Stimulated activated CD4-positive, alpha-beta T cell treated with anti-CD3 and anti-CD28 coated beads, Interleukin-2, amount 100 ng/mL, for 48 hours (primary cell): ENCODE measurements at regions not wholly inside any gene's neighbourhood (a gene's known extent, or its start where the extent isn't known, plus 50 kb on each side); places are given as distances from the start of the nearest gene placed in this dataset.

Experiments
- DNase-seq, 2 donors: peaks; one replicate each; pipeline ENCODE4 v3.0.0-alpha.2; 2020

GRCh38 chr3:178259703-178260102 lies 276.5 kb upstream of the KCNMB2 start:
- no peak for DNase-seq

GRCh38 chr3:178260887-178261565 lies 275.2 kb upstream of the KCNMB2 start:
- no peak for DNase-seq

DNA sequence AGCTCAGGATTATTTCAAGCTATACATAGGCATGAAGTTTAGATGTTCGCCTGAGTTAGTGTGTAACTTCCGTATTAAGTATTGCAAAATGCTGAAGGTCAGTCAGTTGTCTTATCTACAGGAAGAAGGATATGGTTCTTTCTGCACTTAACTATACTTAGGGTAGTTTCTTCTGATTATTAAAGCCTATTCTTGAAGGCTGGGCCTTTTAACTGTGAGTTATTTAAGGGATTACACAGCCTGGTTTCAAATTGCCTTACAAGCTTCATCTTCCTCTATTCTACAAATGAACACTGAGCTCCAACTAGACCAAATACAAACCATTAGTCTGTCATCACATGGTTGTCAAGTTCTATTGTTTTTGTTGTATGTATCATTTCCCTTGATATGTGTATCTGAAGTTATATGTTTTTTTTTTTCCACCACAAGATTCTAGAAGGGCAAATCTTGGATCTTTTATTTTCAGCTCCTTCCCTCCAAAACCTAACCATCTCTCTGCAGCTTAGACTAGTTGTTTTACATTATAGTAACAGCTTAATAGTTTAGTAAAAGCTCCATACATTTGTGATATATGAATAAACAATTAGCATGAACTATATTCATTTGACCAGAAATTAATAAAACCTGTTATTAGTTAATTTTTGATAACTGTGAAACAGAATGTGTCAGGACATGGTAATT lies 272.9 kb upstream of the KCNMB2 start:
- no peak for DNase-seq

- no peak for DNase-seq
Observed at GRCh38 chr3:178267158-178267844, 268.9 kb upstream of the KCNMB2 start.

DNA sequence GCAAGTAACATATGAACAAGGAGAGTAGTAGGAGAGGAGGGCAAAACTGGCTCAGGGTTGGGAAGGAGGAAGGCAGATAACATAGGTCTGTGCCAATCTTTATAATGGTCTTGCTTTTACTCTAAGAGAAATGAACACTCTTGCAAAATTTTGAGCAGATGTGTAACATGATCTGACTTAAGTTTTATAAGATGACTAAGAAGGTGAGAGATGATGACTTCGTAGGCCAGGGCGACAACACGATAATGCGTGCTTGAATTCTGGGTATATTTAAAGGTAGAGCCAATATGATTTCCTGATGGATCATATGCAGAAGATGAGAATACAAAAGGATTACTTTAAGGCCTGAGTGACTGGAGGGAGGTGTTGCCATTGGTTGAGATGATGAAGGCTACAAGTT lies 265.4 kb upstream of the KCNMB2 start:
- DNase-seq = no peak

- DNase-seq = no peak
Observed at GRCh38 chr3:178271740-178272387, 264.4 kb upstream of the KCNMB2 start.

GRCh38 chr3:178272841-178273240 lies 263.4 kb upstream of the KCNMB2 start:
- DNase-seq = no peak

DNA sequence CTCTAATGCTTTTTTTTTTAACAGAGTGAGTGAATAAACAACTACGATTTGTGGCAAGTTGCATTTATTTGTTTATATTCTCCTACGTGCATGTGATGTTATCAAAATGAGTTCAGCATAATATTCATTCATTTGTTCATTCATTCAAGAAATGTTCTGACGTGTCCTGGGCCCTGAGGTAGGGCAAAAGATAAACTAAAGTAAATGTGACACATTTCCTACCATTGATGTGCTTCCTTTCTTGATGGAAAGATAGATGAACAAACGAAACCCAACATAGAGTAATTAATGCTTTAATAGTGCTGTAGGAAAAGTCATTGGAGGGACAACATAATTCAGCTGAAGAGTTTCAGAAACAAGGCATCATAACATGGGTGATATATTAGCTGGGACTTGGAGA lies 261.5 kb upstream of the KCNMB2 start:
- DNase-seq = no peak

- no peak for DNase-seq
Observed at GRCh38 chr3:178275311-178275710, 260.9 kb upstream of the KCNMB2 start.

DNA sequence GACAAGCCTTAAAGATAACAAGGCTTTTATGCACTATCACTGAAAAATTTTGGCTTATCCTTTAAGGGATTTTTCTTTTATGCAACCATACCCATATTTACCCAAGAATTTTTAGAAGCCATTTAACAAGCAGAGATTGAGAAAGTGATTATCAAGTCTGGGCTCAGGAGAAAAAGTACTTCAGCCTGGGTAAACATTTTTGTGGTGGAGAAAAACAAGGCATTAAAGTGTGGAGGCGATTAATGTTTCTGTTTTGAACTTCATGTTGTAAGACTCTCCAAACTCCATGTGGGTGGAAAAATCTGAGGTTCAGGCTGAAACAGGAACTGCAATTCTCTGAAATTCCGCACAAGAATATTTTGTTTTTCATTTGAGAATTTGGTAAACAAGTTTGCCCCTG lies 260.4 kb upstream of the KCNMB2 start:
- no peak for DNase-seq

DNA sequence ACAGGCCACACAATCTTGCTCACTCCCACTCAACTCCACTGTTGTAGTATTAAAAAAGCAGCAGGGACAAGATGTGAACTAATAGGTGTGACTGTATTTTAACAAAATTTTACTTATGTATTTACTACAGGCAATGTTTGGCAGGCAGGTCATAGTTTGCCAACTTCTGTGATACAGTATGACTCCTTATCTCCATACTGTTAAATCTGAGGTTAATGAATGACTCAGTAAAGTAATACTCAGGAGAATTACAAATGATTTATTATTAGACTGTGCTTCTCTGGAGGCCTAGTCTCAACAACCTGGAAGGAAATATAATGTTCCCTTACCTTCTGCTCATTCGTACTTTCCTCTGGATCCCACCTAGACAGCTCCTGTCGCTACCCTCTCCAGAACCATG lies 258.6 kb upstream of the KCNMB2 start:
- no peak for DNase-seq

- DNase-seq = no peak
Observed at GRCh38 chr3:178283561-178283960, 252.7 kb upstream of the KCNMB2 start.

DNA sequence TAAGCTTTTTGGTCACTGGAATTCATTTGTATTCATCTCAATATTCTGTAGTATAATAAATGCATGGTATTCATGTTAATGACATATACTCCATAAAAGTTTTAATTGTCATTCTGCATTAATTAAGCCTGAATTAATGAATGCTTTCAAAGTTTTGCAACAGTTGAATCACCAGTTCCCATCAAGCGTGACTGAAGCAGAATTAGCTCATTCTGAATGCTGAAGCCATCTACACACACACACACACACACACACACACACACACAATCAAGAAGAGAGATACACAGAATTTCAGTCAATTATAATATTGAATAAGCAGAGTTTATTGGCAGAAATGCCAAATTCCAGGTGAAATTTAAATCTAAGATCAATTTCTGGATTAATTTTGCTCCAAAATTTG lies 252.1 kb upstream of the KCNMB2 start:
- no peak for DNase-seq

GRCh38 chr3:178288074-178288473 lies 248.2 kb upstream of the KCNMB2 start:
- DNase-seq = no peak

DNA sequence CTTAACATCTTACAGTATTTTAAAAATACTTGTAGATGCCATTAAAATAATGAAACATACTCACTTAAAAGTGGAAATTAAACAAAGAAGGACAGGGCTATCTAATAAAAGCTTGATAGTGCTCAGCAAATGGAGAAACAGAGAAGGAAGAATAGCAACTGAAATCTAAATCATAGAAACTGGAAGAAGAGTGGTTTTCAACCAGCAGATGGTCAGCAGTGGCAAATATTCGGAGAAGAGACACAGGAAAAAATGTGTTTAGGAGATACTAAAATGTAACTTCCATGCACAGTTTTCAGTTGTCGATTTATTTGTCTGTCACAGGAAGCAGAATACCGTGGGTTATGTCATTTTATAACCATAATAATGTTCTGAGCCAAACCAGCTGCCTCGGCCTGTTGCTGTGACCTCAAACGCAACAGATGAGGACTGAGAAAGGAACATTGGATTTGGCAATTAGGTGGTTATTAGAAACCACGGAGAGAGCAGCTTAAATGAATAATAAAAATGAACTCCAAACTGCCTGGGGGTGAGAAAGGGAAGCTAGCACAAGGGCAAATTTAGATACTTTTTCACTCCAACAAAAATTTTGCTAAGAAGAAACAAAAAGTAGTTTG lies 246.6 kb upstream of the KCNMB2 start:
- DNase-seq = no peak

- no peak for DNase-seq
Observed at GRCh38 chr3:178291574-178292370, 244.5 kb upstream of the KCNMB2 start.

DNA sequence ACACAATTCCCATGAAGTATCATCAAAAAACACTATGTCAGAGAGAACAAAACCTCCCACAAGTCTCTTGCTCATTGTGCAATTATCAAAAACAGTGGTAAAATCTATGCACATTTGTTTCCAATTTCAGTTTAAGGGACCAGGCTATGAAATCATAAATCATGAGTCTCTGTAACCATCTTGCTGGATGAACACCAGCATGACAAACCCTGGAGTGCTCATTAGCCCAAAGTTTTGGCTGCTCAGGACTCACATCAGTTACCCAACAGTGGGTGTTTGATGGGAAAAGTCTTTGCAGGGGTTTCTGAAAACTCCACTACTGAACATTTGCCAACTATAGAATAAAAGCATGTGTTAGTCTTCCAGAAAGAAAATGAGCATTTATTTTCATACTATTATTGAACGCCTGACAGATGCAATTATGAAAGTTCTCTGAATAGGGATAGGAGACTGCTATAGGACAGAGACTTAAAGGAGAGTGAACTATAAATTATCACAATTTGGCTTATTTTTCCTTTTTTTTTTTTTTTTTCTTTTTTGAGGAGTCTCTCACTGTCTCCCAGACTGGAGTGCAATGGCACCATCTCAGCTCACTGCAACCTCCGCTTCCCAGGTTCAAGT lies 240.8 kb upstream of the KCNMB2 start:
- no peak for DNase-seq

GRCh38 chr3:178297199-178297598 lies 239.0 kb upstream of the KCNMB2 start:
- DNase-seq = no peak

DNA sequence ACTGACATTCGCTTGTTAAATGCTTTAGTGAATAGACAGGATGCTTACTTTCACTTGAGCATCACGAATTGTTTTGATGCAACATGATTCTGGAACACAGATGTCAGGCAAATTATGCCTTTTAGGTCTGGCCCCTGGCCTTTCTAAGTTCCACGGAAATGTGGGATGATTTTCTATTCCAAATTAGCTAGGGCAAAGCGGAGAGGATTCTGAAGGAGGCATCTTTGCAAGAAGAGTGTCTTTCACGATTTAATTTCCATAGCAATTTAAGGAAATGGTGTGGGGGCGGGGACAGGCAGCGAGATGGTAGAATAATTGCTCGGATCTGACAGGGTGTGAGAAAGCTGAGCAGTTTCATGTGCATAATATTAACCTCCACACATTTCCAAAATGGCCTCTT lies 238.5 kb upstream of the KCNMB2 start:
- DNase-seq = no peak

DNA sequence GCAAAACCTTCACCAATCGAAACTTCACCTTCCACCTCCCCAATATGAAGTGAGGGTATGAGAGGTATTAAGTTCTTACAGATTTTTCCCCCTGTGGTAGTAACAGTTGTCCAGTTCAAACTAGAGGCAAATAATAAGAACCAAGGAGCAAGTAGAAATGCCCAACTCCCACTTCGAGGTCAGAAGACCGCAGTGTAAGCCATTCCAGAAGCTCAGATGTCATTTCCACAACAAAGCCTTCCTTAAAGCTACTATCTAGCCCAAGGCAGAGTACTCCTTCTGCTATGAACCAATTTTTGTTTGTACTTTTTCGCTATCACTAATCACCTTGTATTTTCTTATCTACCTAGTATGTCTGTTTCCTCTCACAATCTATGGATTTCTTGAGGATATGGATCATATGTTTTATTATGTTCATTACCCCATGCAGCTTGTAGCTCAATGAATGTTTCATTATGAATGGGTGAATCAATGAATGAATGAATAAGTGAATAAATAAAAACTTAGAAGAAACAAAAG lies 235.7 kb upstream of the KCNMB2 start:
- no peak for DNase-seq
